H1 (cell line): ENCODE measurements at regions not wholly inside any gene's neighbourhood (a gene's known extent, or its start where the extent isn't known, plus 50 kb on each side); places are given as distances from the start of the nearest gene placed in this dataset.

Experiments used
- MAFK ChIP-seq: IDR thresholded peaks from 2 replicates; pipeline ENCODE4 v1.6.1; 2012; ENCODE audit warnings: low read depth, mild to moderate bottlenecking, improper control_type of control experiment, low read length
- SIX5 ChIP-seq: IDR thresholded peaks from 2 replicates; pipeline ENCODE4 v1.6.1; 2011; ENCODE audit warnings: mild to moderate bottlenecking, low read depth, low read length
- SP1 ChIP-seq: IDR thresholded peaks from 2 replicates; pipeline ENCODE4 v1.6.1; 2011; ENCODE audit warnings: low read depth, low read length
- TAF7 ChIP-seq: optimal IDR thresholded peaks from 2 replicates; pipeline ENCODE3; 2011; ENCODE audit warnings: low read depth, mild to moderate bottlenecking, inconsistent platforms, low read length, moderate library complexity, borderline replicate concordance
- TF ChIP-seq, protein P1 (sequence below): IDR thresholded peaks from 2 replicates; pipeline ENCODE4 v1.6.1; 2012; ENCODE audit warnings: low read length, inconsistent platforms

DNA sequence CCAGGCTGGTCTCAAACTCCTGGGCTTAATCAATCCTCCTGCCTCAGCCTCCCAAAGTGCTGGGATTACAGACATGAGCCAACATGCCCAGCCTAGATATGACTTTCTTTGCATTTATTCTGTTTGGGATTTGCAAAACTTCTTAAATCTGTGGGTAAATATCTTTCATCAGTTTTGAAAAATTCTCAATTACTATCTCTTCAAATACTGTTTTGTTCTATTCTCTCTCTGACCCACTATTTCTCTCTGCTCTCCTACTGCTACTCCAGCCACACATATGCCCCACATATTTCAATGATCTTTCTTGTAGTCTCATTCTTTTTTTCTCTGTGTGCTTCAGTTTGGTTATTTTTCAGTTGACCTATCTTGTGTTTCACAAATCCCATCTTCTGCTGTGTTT, 205.1 kb downstream of the CHIC2 start (continued):
- TF ChIP-seq, protein P1, sequence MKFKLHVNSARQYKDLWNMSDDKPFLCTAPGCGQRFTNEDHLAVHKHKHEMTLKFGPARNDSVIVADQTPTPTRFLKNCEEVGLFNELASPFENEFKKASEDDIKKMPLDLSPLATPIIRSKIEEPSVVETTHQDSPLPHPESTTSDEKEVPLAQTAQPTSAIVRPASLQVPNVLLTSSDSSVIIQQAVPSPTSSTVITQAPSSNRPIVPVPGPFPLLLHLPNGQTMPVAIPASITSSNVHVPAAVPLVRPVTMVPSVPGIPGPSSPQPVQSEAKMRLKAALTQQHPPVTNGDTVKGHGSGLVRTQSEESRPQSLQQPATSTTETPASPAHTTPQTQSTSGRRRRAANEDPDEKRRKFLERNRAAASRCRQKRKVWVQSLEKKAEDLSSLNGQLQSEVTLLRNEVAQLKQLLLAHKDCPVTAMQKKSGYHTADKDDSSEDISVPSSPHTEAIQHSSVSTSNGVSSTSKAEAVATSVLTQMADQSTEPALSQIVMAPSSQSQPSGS = no peak
- TF ChIP-seq SIX5 (no peak), SP1 (no peak), MAFK (no peak), TAF7 (no peak)
